ENCODE measurements at regions not wholly inside any gene's neighbourhood (a gene's known extent, or its start where the extent isn't known, plus 50 kb on each side); places are given as distances from the start of the nearest gene placed in this dataset.

DNA sequence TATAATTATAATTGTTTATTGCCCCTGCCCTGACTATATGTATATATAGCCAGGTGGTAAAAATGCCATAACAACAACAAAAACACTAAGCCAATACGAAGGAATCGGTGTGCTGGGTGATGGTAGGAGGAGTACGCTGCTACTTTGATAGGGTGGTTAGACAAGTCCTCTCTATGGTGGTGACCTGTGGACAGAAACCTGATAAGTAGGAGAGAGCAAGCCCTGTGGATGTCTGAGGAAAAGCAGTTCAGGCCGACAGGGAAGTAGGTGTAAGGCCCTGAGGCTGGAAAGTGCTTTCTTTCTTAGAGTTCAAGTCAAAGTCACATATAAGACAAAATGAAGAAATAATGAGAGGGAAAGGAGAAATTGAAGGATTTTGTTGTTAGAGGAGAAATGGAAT lies 823.8 kb upstream of the CELF2 start:
- DNase-seq (ENCODE audit: insufficient read length) (no peak), FAIRE-seq (no peak)
- TF ChIP-seq POLR2AphosphoS5 (IDR thresholded peaks at IDR 0.05; ENCODE audit: low read depth, low read length) (no peak), POLR2A (IDR thresholded peaks at IDR 0.05; ENCODE audit: low read depth, low read length) (no peak), TAF1 (IDR thresholded peaks at IDR 0.05; ENCODE audit: borderline replicate concordance, low read depth, low read length) (no peak)

DNA sequence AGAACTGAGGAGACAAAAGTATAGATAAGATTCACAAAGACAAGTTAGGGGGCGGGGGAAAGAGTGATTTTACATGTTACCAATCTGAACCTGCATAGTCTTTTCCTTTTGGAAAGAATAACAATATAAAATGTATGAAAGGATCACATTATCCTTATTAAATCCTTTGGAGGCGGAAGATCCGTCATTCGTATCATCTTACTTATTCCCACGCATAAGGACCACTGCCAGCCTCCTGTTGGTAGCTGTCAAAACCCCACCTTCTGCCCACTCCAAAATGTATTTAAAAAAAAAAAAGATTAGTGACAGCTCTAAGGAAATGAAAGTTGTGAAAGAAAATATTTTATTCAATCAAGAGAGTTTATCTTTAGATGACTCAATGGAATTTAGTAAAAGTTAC lies 821.0 kb upstream of the CELF2 start:
- FAIRE-seq (no peak), DNase-seq (ENCODE audit: insufficient read length) (no peak)
- TF ChIP-seq TAF1 (IDR thresholded peaks at IDR 0.05; ENCODE audit: borderline replicate concordance, low read depth, low read length) (no peak), POLR2A (IDR thresholded peaks at IDR 0.05; ENCODE audit: low read depth, low read length) (no peak), POLR2AphosphoS5 (IDR thresholded peaks at IDR 0.05; ENCODE audit: low read depth, low read length) (no peak)

- TF ChIP-seq TAF1 (IDR thresholded peaks at IDR 0.05; ENCODE audit: borderline replicate concordance, low read depth, low read length), result no peak
- no peak for TF ChIP-seq POLR2AphosphoS5 (IDR thresholded peaks at IDR 0.05; ENCODE audit: low read depth, low read length)
- TF ChIP-seq POLR2A (IDR thresholded peaks at IDR 0.05; ENCODE audit: low read depth, low read length), result no peak
- no peak for FAIRE-seq
- DNase-seq (ENCODE audit: insufficient read length), result no peak
Observed at GRCh38 chr10:10197423-10197822, 820.2 kb upstream of the CELF2 start.

DNA sequence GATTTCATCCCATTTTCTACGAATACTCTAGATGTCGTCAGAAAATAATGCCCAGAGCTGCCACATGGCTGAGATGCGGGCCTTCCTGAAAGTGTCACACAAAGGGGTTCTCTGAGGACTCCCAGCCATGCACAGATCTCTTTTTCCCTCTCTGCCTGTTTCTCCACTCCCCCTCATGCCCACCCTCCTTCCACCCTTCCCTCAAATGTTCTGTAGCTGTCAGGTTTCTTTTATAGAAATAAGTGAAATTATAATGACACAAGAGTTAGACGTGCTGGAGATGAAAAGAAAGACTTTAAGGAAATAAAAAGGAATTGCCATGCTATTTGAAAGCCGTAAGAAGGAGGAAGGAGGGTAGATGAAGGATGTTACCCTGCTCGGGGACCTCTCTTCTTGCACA lies 819.3 kb upstream of the CELF2 start:
- DNase-seq (ENCODE audit: insufficient read length) (no peak), FAIRE-seq (no peak)
- TF ChIP-seq POLR2AphosphoS5 (IDR thresholded peaks at IDR 0.05; ENCODE audit: low read depth, low read length) (no peak), POLR2A (IDR thresholded peaks at IDR 0.05; ENCODE audit: low read depth, low read length) (no peak)

GRCh38 chr10:10204415-10204814 lies 813.3 kb upstream of the CELF2 start:
- FAIRE-seq (no peak), DNase-seq (ENCODE audit: insufficient read length) (no peak)
- no peak for TF ChIP-seq POLR2AphosphoS5 (IDR thresholded peaks at IDR 0.05; ENCODE audit: low read depth, low read length)
- no peak for TF ChIP-seq POLR2A (IDR thresholded peaks at IDR 0.05; ENCODE audit: low read depth, low read length)
- no peak for TF ChIP-seq TAF1 (IDR thresholded peaks at IDR 0.05; ENCODE audit: borderline replicate concordance, low read depth, low read length)

- TF ChIP-seq POLR2AphosphoS5 (IDR thresholded peaks at IDR 0.05; ENCODE audit: low read depth, low read length), result no peak
- no peak for TF ChIP-seq TAF1 (IDR thresholded peaks at IDR 0.05; ENCODE audit: borderline replicate concordance, low read depth, low read length)
- TF ChIP-seq POLR2A (IDR thresholded peaks at IDR 0.05; ENCODE audit: low read depth, low read length), result no peak
- FAIRE-seq (no peak), DNase-seq (ENCODE audit: insufficient read length) (no peak)
Observed at GRCh38 chr10:10205906-10206305, 811.8 kb upstream of the CELF2 start.

DNA sequence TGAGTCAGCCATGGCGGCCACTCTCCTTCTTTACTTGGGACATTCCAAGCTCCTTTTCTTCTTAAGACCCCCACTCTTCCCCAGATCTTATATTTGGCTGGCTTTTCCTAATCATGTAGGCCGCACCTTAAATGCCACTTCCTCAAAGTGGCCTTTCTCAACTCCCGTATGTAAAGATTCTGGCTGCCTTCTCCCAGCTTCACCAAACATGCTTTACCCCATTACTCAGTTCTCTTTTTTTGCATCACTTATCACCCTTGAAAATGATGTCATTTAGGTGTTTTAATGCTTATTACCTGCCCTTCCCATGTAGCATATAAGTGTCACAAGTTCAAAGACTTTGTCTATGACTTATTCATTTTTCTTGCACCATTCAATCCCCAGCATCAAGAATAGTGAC lies 810.1 kb upstream of the CELF2 start:
- DNase-seq (ENCODE audit: insufficient read length) (no peak), FAIRE-seq (no peak)
- no peak for TF ChIP-seq POLR2A (IDR thresholded peaks at IDR 0.05; ENCODE audit: low read depth, low read length)
- TF ChIP-seq TAF1 (IDR thresholded peaks at IDR 0.05; ENCODE audit: borderline replicate concordance, low read depth, low read length), result no peak
- TF ChIP-seq POLR2AphosphoS5 (IDR thresholded peaks at IDR 0.05; ENCODE audit: low read depth, low read length), result no peak

GRCh38 chr10:10208196-10208595 lies 809.5 kb upstream of the CELF2 start:
- FAIRE-seq (no peak), DNase-seq (ENCODE audit: insufficient read length) (no peak)
- no peak for TF ChIP-seq POLR2A (IDR thresholded peaks at IDR 0.05; ENCODE audit: low read depth, low read length)
- TF ChIP-seq TAF1 (IDR thresholded peaks at IDR 0.05; ENCODE audit: borderline replicate concordance, low read depth, low read length), result no peak
- no peak for TF ChIP-seq POLR2AphosphoS5 (IDR thresholded peaks at IDR 0.05; ENCODE audit: low read depth, low read length)

DNA sequence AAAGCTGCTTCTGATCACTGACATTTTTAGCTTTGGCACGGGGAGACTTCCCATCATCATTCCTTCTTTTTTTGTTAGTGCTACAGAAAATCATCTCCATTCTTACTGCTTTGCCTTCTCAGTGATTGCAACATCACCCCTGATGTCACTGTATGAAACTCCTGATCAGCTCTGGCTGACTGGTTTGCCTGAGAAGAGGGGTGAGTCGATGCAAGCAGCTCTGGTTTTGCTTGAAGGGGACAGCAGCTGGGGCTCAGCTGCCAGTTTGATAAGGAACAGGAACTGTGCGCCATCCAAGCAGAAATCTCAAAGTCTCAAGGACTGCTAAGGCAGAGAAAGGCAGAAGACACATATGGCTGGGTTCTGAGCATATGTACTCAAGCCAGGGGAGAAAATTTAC lies 808.5 kb upstream of the CELF2 start:
- TF ChIP-seq POLR2AphosphoS5 (IDR thresholded peaks at IDR 0.05; ENCODE audit: low read depth, low read length), result no peak
- TF ChIP-seq POLR2A (IDR thresholded peaks at IDR 0.05; ENCODE audit: low read depth, low read length), result no peak
- no peak for TF ChIP-seq TAF1 (IDR thresholded peaks at IDR 0.05; ENCODE audit: borderline replicate concordance, low read depth, low read length)
- DNase-seq (ENCODE audit: insufficient read length) (no peak), FAIRE-seq (no peak)

DNA sequence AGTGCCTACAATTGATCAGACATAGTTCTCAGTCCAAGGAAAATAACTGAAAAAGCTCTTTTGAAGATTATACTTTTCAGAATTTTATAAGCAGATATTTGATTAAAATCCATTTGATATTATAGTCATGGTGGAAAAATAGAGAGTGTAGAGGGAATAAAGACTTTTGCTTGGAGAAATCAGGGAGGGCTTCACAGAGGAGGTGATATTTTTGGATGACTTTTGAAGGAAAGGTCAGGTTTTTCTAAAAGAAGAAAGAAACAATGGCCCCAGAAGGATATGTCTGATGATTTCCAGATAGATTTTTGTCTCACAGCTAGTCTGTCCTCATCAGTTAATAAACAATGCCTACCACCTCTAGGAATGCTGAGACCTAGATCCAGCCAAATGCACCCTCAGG lies 806.3 kb upstream of the CELF2 start:
- TF ChIP-seq POLR2AphosphoS5 (IDR thresholded peaks at IDR 0.05; ENCODE audit: low read depth, low read length), result no peak
- no peak for TF ChIP-seq POLR2A (IDR thresholded peaks at IDR 0.05; ENCODE audit: low read depth, low read length)
- TF ChIP-seq TAF1 (IDR thresholded peaks at IDR 0.05; ENCODE audit: borderline replicate concordance, low read depth, low read length), result no peak
- FAIRE-seq, result no peak

DNA sequence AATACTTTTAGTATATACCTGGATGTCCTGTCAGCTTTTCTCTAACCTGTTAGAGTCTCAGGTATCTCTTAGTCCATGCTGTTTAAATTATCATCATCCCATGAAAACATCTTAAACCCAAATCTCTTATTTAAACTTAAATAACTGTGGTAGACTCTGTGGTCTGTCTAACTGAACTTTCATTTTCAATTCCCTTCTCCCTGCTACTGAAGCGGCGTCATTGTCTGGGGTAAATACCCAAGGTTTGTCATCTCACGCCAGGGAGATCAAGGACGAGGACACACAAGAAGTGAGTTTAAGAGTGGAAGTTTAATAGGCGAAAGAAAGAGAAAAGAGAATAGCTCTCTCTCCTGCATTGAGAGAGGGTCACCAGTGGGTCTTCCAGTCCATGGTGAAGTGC lies 804.4 kb upstream of the CELF2 start:
- no peak for DNase-seq (ENCODE audit: insufficient read length)
- no peak for TF ChIP-seq POLR2AphosphoS5 (IDR thresholded peaks at IDR 0.05; ENCODE audit: low read depth, low read length)
- no peak for TF ChIP-seq TAF1 (IDR thresholded peaks at IDR 0.05; ENCODE audit: borderline replicate concordance, low read depth, low read length)
- TF ChIP-seq POLR2A (IDR thresholded peaks at IDR 0.05; ENCODE audit: low read depth, low read length), result no peak
- no peak for FAIRE-seq

More for the DNA sequence above, 806.3 kb upstream of the CELF2 start:
- DNase-seq (ENCODE audit: insufficient read length), result no peak

- no peak for DNase-seq (ENCODE audit: insufficient read length)
- no peak for FAIRE-seq
- TF ChIP-seq POLR2A (IDR thresholded peaks at IDR 0.05; ENCODE audit: low read depth, low read length), result no peak
- no peak for TF ChIP-seq TAF1 (IDR thresholded peaks at IDR 0.05; ENCODE audit: borderline replicate concordance, low read depth, low read length)
- TF ChIP-seq POLR2AphosphoS5 (IDR thresholded peaks at IDR 0.05; ENCODE audit: low read depth, low read length), result no peak
Observed at GRCh38 chr10:10222304-10222841, 795.3 kb upstream of the CELF2 start.

DNA sequence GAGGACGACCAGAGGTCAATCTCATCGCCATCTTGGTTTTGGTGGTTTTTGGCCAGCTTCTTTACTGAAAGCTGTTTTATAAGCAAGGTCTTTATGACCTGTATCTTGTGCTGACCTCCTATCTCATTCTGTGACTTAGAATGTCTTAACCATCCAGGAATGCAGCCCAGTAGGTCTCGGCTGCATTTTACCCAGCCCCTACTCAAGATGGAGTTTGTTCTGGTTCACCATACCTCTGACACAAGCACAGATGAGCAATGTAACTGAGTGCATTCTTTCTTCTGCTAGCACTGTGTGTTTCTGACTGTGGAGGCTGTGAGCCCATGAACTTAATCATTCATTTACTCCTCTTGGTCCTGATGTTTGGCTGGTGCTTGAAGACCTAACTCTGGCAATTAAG lies 794.5 kb upstream of the CELF2 start:
- TF ChIP-seq POLR2AphosphoS5 (IDR thresholded peaks at IDR 0.05; ENCODE audit: low read depth, low read length), result no peak
- no peak for TF ChIP-seq TAF1 (IDR thresholded peaks at IDR 0.05; ENCODE audit: borderline replicate concordance, low read depth, low read length)
- TF ChIP-seq POLR2A (IDR thresholded peaks at IDR 0.05; ENCODE audit: low read depth, low read length), result no peak
- no peak for FAIRE-seq
- no peak for DNase-seq (ENCODE audit: insufficient read length)
